Kasumi-1 (cell line): ENCODE measurements at regions not wholly inside any gene's neighbourhood (a gene's known extent, or its start where the extent isn't known, plus 50 kb on each side); places are given as distances from the start of the nearest gene placed in this dataset.

ENCODE experiments used
- DNase-seq, 2 experiments: peaks; one replicate each; lab custom pipeline; 2025; lab: John Stamatoyannopoulos, UW

- no peak for DNase-seq
Measured at GRCh38 chr3:159170436-159171003, 368.7 kb downstream of the MFSD1 start.

- no peak for DNase-seq
Measured at GRCh38 chr3:159171333-159171732, 369.5 kb downstream of the MFSD1 start.

GRCh38 chr3:159172473-159172872 lies 370.6 kb downstream of the MFSD1 start:
- no peak for DNase-seq

- no peak for DNase-seq
Measured at GRCh38 chr3:159174715-159175692, 373.1 kb downstream of the MFSD1 start.

- no peak for DNase-seq
Measured at GRCh38 chr3:159178209-159178897, 376.5 kb downstream of the MFSD1 start.

GRCh38 chr3:159182961-159183360 lies 381.1 kb downstream of the MFSD1 start:
- no peak for DNase-seq

- peak; percentile 23 to 47 for DNase-seq
Measured at GRCh38 chr3:159185443-159186050, 383.7 kb downstream of the MFSD1 start.

- no peak for DNase-seq
Measured at GRCh38 chr3:159186581-159186980, 384.7 kb downstream of the MFSD1 start.

GRCh38 chr3:159187232-159187631 lies 385.4 kb downstream of the MFSD1 start:
- no peak for DNase-seq

- DNase-seq: no peak
Measured at GRCh38 chr3:159187706-159188105, 385.9 kb downstream of the MFSD1 start.

- no peak for DNase-seq
Measured at GRCh38 chr3:159189994-159190669, 388.3 kb downstream of the MFSD1 start.

GRCh38 chr3:159191447-159191846 lies 389.6 kb downstream of the MFSD1 start:
- no peak for DNase-seq

- no peak for DNase-seq
Measured at GRCh38 chr3:159196359-159196758, 394.5 kb downstream of the MFSD1 start.

GRCh38 chr3:159200176-159200575 lies 398.3 kb downstream of the MFSD1 start:
- DNase-seq: peak; percentile 62 to 69

- no peak for DNase-seq
Measured at GRCh38 chr3:159208050-159208449, 406.2 kb downstream of the MFSD1 start.

- DNase-seq: no peak
Measured at GRCh38 chr3:159209459-159209858, 407.6 kb downstream of the MFSD1 start.

GRCh38 chr3:159210336-159210735 lies 408.5 kb downstream of the MFSD1 start:
- no peak for DNase-seq

GRCh38 chr3:159216311-159216710 lies 414.5 kb downstream of the MFSD1 start:
- DNase-seq: no peak

GRCh38 chr3:159219231-159219630 lies 417.4 kb downstream of the MFSD1 start:
- DNase-seq: no peak

- DNase-seq: no peak
Measured at GRCh38 chr3:159221335-159221734, 419.5 kb downstream of the MFSD1 start.

GRCh38 chr3:159229116-159229680 lies 427.3 kb downstream of the MFSD1 start:
- DNase-seq: peak in 1 of 2 experiments; percentile 13
